ENCODE measurements at regions not wholly inside any gene's neighbourhood (a gene's known extent, or its start where the extent isn't known, plus 50 kb on each side); places are given as distances from the start of the nearest gene placed in this dataset.
"Not testable (repeated sequence)": the region's sequence is repeated elsewhere in the genome, so short reads cannot be mapped to it uniquely, and the experiment has no call there.

DNA sequence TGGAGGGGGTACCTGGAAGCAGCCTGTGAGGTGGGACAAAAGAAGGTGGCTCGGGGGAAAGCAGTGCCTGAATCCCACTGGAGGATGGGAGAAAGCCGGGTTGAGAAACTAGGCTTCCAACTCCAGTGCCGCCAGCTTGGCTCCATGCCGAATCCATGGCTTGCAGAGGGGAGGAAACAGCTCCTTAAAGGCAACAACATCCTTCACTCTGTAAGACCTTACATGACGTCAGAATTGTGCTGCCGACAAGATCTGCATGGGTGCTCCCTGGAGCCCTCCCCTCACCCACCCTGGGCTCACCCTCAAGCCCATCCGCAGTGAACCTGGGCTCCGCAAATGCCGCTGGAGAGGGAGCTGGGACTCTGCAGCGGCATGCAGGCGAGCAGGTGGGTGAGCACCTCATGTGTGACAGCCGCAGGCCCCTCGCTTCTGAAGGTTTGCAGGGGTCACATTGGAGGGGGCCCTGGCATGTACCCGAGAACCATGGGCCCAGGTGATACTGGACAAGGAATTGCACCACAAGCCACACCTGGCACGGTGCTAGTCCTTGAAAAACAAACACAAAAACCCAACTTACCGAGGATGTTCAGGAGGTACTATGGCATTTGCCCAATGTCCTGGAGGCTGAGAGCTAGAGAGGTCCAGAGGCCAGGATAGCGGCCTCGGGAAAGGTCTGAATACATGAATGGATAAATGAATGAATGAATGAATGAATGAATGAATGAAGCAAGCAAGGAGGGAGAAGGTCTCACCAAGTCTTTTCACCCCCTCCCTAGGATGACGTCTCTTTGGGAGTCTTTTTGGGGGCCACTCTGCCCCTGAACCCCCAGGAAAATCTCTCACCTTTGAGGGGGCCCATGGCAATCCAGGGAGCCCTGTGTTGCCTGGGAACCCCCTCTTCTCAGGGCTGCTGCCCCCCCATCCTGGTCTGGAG, 238.6 kb upstream of the SHH start:
- no peak for DNase-seq

DNA sequence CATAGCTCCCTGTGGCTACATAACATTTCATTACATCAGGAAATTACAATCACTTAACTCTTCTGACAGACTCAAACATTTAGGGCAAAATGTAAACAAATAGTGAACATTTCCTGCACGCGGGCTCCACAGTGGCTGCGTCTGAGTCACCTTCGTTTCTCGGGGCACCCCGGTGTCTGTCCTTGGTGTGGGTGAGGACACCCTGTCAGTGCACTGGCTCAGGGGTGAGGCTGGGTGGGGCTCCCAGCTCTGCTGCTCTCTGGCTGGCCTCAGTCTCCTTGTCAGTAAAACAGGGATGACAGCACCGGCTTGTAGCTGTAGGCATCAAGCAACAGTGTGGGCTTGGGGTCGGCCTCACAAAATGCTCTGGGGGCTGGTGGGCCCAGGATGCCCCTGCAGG, 237.1 kb upstream of the SHH start:
- DNase-seq, result no peak

DNA sequence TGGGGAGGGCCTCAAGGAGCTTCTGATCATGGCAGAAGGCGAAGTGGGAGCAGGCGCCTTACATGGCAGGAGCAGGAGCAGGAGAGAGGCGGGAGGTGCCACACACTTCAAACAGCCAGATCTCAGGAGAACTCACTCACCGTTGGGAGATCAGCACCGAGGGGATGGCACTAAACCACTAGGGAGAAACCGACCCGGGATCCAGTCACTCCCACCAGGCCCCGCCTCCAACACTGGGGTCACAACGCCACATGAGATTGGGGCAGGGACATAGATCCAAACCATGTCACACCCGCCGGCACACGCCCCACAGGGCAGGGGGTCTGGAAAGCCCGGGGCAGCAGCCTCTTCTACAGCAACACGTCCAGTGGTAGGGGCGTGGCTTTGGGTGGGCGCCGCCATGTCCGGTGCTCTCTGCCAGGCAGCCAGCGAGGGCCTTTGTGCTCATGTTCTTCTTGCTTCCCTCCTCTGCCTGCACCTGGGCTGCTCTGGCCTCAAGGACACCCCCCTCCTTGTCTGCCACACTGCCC, 233.8 kb upstream of the SHH start:
- DNase-seq, result no peak

DNA sequence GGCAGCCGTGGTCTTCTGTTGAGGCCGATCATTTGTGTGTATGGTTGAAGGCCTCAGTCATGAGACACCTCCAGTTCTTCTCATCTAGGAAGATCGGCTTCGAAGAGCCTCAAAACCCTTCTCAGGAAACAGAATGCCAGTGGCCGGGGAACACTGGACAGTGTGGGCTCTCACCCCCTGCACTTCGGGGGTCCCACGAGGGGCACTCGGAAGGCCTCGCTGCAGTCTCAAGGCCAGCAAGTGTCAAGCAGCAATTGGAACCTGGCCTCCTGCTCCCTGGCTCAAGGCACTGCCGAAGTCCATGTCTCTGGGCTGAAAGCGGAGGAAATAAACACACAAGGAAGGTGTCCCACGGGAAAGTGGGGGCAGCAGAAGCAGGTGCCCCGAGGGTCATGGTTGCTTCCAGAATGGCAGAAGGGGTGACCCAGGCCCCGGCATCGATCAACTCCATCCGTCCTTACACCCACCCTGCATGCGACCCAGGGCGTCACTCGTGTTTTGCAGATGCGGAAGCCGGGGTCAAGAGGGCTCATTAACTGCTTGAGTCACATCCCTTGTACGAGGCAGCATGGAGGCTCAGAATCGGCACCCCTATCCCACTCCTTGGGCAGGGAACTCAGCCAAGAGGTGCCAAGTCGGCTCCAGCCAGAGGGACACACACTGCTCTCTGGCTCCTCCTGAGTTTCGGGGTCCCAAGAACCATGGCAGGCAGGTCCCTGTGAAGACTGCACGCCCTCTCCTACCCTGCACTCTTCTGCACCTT, 231.3 kb upstream of the SHH start:
- DNase-seq, result no peak

DNA sequence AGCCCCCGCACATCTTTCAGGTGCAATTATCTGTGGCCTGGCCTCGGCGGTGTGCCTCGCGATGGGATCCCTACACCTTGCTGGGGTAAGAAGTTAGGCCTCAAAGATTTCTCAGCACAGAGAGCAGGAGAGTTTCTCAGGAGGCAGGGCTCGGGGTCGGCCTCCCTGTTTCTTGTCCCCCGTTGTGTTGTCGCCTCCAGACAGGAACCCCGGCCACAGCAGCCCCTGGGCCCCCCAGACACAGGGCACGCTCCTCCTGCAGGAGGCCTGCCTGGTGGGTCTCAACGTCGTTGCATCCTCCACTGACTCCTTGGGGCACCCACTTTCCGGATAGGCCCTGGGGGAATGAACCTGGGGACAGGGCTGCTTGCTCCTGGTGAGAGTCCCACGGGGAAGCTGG, 229.1 kb upstream of the SHH start:
- no peak for DNase-seq

DNA sequence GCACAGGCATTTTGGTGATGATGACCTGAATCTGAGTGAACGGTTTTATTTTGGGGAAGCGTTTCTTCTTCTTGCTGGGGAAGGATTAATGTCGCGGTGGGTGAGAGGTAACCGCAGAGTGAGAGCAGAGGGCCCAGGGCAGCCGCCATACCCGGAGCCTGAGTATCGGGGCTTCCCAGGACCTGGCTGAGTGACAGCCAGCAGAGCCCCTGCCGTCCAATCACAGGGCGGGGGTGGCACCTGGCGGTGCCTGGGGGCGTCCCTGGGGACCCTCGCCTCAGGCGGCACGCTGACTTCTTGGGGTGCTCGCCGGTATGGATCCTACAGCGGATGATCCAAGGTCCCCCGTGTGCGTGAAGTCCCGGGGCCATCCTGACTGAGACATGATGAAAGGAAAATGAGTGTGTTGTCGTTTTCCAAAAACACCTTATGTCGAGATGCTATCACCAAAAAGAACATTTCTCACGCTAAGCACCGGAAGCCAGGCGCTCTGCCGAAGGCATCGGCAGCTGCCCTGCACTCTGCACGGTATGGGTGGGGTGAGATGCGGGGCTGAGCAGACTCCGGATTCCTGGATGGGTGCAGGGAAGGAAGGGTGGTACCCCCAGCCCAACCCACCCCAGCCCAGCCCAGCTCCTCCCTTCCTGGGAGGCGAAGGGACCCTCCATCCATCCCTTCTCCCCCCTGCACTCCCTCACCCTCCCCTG, 227.9 kb upstream of the SHH start:
- no peak for DNase-seq

DNA sequence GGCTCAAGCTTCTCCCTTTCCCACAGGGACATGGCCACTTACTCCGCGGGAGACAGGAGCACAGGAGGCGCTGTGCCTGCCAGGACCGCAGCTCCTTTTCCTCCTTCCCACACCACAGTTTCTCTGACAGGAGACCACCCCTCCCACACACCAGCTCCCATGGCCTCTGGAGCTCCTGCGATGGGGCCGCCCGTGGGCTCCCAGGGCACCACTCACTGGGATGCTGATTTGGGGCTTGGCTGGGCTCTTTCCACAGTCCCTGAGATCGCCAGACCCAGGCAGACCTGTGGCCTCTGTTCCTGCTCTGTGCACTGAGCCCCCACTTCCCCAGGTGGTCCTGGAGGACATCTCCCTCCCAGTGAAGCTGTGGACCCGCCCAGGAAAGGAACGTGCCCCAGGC, 226.9 kb upstream of the SHH start:
- DNase-seq, result no peak

DNA sequence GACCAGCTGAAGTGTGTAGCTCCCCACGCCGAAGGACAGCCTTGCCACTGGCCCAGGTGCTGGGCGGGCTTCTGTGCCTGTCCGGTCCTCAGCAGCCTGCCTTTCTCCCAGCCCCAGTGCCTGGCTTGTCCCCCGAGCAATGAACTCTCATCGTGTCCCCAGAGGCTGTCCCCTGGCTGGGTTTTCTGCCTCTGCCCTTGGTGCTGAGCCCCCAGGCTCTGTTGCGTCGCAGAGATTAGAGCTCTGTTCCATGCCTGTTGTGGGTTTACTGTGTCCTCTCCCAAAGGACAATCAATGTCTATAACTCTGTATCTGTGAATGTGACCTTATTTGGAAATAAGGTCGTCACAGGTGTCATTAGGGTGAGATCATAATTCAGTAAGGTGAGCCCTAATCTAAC, 226.1 kb upstream of the SHH start:
- no peak for DNase-seq

DNA sequence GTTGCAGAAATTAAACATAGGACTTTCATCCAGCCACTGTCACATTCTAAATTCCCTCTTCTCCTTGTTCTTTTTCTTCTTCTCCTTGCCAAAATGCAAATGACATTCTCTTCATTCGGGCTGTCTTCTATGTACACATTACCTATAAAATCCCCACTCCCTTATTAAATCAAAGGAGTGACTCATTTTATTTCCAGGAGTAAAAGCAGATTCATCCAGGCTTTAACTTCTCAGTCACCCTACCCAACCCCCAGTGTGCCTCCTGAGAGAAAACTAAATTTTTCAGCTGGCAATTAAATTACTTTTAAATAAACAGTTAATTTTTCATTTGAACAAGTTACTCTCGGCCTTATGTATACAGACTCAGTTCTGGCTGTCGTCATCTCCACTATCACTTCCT, 223.9 kb upstream of the SHH start:
- DNase-seq, result no peak

DNA sequence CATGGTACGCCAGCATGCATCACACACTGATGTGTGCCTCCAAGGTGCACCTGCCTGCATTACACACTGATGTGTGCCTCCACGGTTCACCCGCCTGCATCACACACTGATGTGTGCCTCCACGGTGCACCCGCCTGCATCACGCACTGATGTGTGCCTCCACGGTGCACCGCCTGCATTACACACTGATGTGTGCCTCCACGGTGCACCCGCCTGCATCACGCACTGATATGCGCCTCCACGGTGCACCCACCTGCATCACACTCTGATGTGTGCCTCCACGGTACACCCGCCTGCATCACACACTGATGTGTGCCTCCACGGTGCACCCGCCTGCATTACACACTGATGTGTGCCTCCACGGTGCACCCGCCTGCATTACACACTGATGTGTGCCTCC, 223.1 kb upstream of the SHH start:
- not testable (repeated sequence) for DNase-seq

DNA sequence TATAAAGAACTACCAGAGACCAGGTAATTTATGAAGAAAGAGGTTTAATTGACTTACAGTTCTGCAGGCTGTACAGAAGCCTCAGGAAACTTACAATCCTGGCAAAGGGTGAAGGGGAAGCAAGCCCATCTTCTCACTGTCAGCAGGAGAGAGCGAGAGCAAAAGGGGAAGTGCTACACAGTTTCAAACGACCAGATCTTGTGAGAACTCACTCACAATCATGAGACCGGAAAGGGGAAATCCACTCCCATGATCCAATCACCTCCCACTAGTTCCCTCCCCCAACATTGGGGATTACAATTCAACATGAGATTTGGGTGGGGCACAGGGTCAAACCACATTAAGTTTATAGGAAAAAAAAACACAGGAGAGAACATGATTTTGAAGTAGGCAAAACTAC, 222.1 kb upstream of the SHH start:
- no peak for DNase-seq

DNA sequence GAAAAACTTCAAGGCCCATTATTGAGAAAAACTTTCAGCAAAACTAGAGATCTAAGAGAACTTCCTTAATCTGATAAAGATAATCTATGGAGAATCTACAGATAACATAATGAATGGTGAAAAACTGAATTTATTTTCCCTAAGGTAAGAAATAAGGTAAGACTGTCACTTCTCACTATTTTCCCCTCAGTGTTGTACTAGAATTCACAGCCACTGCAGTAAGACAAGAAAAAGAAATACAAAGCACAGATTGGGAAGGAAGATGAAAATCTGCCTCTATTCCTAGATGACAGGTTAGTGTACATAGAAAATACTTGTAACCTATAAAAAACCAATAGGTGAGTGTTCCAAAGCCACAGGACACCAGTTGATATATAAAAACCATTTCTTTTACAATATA, 220.7 kb upstream of the SHH start:
- no peak for DNase-seq

DNA sequence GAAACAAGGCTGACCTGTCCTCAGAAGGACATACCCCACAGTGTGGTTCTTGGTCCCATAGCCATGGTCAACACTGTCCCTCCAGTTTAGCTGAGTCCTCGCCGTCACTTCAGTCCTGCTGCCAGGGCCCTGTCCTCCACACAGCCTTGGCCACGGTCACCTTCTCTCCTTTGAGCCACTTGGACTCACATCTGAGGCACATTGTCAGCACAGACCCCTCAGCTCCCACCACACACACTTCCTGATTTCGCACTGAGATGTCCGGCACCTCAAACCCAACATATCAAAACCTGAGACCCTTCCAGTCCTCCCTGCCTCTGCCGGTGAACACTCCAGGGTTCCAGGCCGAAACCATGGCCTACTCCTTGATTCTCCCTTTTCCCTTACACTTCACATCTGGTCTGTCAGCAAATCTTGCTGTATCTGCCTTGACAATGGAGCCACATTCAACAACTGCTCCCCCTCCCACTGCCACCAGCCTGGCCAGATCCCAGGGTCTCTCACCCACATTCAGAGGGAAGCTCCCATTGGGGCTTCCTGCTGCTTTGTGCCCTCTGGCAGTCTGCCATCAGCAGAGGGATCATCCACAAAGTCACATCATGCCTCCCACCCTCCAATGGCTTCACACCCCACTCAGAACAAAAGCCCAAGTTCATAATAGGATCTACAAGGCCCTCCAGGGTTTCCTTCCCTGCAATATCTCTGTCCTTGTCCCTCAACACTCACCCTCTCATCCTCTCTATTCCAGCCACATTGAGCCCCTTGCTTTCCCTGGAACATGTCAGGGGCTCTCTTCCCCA, 219.6 kb upstream of the SHH start:
- DNase-seq, result no peak

DNA sequence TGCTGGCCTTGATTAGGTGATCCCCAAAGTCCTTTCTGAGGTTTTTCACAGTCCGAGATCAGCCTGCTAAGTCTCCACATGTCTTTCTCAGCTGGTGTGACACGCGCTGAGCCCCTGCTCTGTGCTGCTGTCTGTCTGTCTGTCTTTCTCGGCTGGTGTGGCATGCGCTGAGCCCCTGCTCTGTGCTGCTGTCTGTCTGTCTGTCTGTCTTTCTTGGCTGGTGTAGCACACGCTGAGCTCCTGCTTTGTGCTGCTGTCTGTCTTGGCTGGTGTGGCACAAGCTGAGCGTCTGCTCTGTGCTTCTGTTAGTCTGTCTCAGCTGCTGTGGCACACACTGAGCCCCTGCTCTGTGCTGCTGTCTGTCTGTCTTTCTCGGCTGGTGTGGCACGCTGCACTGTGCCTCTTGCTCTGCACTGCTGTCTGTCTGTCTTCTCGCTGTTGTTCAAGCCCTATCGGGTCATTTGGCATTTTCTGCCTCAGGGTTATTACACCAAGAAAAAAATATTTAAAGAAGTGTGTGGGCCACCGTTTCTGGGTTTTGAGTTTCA, 217.3 kb upstream of the SHH start:
- no peak for DNase-seq

DNA sequence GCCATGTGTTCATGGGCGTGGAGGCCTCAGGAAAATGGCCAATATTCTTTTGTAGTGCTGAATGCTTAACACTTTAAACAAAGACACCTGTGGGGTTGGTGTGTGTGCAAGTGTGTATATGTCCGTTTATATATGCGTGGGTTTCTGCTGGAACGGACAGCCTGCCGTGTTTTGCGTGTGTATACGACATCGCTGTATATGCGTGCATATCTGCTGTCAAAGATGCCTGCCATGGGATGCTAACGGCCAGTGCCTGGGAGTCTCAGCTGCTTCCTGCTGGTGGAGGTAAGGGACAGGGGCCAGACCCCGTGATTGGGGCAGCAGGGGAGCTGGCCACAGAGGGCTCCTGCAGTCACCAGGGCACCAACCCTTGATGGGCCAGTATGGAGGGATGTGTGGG, 216.3 kb upstream of the SHH start:
- DNase-seq, result no peak

DNA sequence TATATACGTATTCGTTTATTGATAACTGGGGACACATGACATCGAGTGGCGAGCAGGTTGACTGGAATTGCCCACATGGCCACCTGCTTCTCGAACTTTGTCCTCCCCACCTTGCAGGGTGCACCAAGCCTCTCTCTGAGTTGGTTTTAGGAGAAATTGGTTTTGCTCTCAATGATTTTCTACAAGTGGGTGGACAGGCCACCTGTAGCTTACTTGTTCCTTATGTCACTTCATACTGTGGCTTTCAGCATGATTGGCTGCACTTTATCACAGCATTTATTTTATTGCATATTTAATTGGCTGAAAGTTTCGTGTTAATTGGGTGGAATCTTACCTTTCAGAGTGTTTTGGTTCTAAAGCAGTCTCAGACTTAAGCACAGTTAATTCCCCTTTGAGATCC, 215.6 kb upstream of the SHH start:
- no peak for DNase-seq

DNA sequence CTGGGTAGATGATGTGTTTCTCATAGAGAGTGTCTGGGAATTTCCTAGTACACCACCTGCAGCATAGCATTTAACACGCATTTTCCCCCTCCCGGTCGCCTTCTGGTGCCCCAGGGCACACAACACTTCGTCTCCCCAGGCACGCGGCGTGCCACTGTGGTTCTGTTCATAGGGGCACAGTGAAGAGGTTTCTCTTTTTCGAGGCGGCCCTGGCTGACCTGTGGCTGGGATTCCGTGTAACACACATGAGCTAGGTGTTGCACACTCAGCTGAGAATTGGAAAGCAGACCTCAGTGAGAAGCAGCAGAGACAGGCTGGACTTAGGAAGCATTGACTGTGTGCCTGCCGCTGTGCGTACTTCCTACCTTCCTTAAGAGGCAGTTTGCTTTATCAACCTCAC, 214.3 kb upstream of the SHH start:
- no peak for DNase-seq

DNA sequence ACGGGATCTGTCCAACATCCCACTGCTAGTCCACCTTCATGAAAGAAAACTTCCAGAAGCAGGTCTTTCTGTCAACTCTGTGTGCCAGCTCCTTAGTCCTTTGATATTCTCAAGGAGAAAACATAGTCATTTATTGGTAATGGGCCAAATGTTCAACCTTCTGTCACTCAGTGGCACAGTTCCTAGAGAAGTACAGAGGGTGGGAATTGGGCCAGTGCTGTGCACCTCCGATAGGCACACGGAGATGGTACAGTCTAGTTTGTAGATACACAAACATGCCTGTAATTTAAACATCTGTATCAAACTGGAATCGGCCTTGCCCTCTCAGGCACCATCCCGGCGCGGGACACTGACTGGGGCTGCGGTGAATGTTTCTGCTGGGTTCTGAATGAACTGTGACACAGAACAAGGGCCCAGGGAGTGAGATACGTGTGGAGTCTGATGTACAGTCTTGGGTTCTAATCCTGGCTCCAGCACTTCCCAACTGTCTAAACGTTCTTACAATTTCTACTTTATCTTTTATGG, 213.9 kb upstream of the SHH start:
- DNase-seq, result no peak

DNA sequence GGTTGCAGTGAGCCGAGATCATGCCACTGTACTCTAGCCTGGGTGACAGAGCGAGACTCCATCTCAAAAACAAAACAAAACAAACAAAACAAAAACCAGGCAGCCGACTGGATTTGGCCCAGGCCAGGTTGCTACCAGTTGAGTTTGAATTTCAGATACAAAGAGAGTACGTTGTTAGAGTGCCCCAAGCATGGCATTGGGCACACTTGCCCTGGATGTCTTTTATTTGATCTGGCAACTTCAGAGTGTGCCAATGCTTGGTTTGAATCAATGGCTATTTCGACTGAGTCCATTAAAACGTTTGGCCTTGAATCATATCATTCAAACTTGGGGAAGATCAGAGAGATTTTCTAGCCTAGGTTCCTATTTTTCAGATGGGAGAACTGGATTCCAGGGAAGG, 213.4 kb upstream of the SHH start:
- DNase-seq, result no peak

DNA sequence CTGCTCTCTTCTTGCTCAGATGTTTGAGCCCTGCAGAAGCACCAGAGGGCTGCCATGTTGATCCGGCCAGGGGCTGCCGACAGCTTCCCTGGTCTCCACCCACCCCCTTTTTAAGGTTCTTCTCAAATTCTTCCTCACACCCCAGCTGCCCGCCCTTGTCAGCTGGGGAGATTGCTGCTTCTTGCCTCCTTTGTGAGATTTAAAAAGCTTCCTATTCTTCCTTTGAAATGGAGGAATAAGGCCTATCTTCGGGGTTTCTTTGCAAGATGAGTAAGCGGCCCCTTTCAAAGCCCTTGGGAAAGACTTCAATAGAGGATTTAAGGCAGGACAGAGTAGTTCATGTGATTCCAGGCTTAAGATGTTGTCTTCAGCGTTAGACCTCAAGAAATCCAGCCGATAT, 211.9 kb upstream of the SHH start:
- no peak for DNase-seq

DNA sequence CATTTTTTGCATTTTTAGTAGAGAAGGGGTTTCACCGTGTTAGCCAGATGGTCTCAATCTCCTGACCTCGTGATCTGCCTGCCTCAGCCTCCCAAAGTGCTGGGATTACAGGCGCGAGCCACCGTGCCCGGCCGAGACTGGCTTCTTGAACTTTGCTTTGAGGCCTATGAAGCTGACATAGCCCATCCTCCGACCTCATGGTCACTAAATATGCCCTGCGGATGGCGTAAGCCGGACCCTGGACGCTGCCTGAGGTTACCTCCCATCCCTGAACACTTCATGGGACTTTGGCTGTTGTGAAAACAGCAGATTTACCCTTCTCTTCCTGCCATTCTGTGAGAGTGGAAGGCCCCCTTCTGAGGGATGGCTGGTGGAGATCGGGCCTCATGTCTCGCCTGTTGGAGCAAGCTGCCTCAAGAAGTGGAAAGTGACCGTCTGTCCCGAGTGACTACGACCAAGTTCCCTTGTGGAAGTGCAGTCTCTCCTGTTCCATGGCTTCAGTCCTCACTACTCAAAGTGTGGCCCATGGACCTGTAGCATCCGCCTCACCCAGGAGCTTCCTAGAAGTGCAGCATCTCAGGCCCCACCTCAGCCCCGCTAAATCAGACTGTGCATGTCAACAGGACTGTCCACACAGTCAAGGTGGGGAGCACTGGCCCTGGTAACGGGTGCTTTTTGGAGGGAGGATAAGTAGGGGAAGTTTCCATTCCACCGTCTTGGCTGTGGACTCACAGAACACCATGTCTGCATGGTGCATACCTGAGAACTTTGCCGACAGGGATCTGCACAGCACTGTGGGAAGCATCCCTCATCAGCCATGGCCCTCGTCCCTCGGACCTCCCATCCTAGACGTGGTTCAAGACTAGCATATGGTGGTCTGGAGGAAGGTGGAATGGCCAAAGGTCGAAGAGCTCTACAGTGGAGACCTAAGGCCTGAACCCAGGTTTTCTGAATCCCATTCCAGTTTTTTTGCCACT, 210.5 kb upstream of the SHH start:
- no peak for DNase-seq

Measured in activated naive CD4-positive, alpha-beta T cell (primary cell).